ENCODE measurements at regions not wholly inside any gene's neighbourhood (a gene's known extent, or its start where the extent isn't known, plus 50 kb on each side); places are given as distances from the start of the nearest gene placed in this dataset.

DNA sequence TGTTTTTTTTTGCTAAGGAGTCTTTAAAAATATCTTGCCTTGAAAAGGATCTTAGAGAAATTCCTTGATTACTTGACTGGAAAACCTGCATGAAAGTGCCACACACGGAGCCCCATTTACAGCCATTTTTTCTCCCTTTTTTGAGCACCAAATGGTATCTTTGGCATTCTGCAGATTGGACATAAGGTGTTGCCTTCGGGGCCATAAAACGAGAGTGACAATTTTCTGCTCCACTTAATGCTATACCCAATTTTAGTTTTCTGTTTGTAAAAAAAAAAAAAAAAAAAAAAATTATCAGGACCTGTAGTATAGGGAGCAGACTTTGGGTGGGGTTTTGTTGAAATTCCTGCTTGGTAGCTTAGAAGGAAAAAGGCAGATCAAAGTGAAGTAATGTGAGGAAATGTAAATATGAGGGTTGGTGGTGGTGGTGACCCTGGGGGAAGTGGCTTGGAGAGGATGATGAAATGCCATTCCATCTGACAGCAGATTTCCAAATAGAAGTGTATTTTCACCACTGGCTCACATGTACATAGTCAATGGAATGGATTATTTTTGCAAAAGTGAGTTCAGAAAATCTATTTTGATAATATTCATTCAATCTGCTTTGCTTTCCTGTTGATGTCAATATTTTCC lies 212.1 kb upstream of the SOX4 start:
- DNase-seq (ENCODE audit: low spot score): no peak

DNA sequence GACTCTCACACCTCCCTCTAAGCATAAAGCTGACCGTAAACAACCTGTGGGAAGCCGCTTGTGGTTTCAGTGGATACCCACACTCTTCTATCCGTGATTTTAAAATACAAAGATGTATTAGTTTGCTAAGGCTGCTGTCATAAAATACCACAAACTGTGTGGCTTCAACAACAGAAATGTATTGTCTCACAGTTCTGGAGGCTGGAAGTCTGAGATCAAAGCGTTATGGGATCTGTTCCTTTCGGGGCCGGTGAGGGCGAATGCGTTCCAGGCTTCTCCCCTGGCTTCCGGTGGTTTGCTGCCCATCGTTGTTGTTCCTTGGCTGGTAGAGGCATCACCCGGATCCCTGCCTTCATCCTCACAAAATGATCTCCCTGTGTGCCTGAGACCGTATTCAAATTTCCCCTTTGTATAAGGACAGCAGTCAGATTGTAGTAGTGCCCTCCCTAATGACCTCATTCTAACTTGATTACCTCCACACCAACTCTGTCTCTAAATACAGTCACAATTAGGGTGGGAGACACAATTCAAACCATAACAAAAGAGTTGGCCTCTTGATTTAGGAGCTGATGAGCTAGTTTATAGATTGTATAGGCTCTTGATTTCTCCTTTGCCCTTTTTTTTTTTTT lies 210.6 kb upstream of the SOX4 start:
- DNase-seq (ENCODE audit: low spot score): no peak

DNA sequence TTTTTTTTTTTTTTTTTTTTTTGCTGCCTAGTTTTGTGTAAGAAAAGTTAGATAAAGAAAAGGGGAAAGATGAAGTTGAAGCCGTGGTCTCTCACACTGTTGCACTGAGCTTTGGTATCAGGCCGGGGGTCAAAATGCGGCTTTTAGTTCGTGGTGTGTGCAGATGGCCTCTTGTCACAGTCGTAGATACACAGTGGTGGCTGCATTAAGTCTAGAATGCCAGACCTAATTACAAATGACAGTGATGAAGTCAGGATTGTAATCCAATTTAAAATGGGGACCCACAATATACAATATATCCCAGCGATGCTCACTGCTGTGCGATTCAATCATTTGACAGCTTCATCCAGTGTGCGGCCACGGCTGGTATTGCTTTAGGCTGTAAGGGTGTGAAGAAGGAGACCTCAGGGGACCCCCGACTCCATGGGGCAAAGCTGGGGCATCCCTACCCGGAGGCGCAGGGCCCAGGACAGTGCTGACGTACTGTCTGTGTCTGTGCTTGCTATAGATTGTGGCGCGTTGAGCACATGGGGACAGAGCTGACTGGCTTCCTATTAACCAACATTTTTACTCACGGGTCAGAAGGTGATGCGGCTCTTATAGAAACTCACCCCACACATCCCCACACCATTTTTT lies 210.0 kb upstream of the SOX4 start:
- no peak for DNase-seq (ENCODE audit: low spot score)

DNA sequence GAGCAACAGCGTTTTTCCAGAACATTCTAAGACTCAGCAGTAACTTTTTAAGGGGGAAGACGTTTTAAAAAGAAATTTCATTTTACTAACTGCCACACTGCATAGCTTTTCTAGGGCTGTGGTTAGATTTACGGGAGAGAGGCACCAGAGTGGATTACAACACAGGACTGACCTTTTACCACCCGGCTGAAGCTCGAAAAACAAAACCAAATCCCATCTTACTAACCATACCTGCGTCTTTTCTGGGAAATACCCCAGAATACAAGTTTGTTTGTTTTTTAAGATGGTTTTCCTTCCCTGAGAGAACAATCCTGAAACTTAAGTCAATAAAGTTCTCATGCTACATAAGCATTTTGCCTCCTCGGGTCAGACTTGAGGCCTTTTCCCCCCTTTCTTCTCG lies 209.3 kb upstream of the SOX4 start:
- no peak for DNase-seq (ENCODE audit: low spot score)

DNA sequence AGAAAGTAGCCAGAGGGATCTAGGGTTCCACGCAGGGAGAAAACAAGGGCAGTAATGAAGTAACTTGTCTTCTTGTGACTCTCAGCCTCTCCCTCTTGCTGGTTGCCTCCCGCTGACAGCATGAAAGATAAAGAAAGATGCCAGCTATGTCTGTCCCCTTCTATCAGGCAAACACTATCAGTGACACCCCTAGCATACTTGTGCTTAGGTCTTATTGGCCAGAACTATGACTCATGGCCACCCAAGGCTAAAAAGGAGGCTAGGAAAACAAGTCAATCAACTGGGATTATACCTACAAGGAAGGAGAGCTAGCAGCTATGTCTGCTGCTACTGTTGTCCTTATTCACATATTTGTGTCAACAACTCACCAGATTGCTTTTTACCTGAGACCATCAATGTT lies 206.8 kb upstream of the SOX4 start:
- no peak for DNase-seq (ENCODE audit: low spot score)

DNA sequence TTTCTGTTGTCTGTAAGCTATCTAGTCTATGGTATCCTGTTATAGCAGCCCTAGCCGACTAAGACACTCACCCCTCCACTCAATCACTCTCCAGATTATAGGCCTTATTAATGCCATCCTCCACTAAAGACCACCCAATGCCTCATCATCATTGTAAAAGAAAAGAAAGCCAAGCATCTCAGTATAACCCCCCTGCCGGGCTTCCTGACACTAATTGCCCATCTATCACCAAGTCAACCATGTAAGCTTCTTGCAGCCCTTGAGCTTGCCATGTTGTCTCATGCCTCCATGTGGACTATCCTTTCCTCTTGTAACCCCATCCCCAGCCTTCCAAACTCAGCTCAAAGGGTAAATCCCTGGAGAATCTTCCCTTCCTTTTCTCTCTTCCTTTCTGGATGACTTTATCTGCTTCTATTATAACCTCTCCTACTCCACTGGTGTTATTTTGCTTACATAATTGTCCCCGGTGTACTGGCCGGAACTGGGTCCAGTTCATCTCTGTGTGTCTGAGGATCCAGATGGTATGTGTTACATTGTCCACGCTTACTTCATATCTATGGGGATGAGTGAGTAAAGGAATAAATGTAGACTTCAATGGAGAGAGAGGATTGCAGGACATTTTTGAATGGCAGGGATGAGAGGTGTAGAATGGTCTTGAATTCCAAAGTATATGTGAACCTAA lies 202.9 kb upstream of the SOX4 start:
- no peak for DNase-seq (ENCODE audit: low spot score)

DNA sequence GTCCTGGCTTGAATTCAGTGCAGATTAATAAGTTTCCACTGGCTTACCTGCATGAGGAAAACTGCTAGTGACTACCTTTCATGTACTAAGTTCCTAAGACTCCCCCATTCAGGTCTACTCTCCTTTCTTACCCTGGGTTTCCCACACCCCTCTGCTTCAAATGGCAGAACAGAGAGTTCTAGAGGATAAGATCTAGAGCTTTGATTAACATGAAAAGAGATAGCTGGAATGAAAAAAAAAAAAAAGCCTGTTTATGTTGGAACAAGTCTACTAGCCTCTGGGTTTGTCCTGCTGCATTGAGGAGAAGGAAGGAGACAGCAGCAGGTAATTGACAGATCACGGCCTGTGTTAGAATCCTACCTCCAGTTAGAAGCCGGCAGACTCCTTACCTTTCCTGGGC lies 201.4 kb upstream of the SOX4 start:
- no peak for DNase-seq (ENCODE audit: low spot score)

DNA sequence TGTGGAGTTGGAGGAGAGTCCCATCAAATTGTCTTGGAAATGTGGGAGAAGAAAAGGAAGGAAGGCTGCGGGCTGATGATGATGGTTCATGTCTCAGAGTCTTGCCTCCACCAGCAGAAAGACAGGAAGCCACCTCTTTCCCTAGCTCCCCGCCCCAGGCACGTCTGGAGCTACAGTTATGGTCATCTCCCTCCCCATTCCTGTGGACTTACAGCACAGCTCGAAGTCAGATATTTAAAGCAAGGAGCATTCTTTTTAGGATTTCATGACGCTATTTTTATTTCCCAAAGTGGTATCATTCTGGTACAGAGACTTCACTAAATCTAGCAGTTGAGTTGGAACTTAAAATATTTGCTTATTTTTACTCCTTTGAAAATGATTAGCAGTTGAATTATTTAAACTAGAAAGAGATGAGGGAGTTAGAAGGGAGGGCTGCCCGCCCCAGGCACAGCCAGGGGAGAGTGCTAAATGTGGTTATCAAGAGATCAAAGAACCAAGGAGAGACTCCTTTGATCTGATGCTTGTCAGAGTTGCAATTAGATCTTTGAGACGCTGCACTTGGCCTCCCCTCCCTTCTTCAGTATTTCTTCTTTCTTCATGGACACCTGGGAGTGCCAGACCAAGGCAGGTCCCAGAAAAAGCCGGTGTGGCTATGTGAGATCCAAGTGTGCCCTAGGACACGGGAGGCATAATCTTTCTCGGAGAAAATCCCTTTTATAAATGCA lies 199.9 kb upstream of the SOX4 start:
- no peak for DNase-seq (ENCODE audit: low spot score)

DNA sequence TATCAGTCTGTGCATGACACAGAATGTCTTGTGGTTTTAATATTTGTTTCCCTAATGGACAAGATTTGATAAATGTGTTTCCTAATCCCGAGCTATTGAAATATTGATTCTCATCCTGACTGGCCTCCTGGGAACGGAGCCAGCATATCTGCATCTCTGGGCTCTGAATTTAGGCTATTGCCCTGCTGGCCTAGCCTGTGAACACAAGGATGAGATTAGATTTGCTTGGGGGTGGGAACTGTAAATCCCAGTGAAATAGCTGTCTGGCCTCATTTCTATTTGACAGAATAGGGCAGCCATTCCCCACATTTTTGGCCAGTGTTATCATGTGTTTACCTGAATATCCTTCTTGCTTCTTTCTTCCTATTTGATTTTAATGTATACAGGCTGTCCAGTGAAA lies 198.4 kb upstream of the SOX4 start:
- no peak for DNase-seq (ENCODE audit: low spot score)

DNA sequence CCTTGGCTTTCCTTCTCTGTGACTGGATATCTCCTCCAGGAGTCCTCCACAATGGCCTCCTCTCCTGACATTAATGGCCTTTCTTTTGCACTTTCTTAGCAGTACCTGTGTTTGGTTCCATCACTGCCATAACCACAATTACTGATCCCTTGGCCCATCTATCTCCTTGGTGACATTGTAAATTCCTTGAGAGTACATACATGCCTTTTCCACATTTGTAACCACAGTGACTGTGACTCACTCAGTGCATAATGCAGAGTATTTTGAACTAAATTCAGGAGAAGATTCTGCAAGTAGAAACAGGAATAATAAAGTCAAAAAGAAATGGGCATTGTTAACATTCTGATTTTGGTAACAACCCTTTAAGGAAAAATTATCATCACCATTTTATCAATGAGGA lies 197.2 kb upstream of the SOX4 start:
- DNase-seq (ENCODE audit: low spot score): no peak

DNA sequence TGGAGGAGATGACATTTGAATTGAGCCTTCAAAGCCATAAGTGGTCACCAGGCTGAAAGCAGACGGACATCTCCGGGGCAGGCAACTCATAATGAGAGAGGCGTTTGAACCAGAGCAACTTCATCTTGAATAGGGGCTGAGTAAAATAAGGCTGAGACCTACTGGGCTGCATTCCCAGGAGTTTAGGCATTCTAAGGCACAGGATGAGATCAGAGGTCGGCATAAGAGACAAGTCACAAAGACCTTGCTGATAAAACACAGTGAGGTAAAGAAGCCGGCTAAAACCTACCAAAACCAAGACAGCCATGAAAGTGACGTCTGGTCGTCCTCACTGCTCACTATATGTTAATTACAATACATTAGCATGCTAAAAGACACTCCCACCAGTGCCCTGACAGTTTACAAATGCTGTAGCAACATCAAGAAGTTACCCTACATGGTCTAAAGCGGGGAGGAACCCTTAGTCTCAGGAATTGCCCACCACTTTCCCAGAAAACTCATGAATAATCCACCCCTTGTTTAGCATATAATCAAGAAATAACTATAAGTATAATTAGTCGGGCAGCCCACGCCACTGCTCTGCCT lies 194.7 kb upstream of the SOX4 start:
- no peak for DNase-seq (ENCODE audit: low spot score)

DNA sequence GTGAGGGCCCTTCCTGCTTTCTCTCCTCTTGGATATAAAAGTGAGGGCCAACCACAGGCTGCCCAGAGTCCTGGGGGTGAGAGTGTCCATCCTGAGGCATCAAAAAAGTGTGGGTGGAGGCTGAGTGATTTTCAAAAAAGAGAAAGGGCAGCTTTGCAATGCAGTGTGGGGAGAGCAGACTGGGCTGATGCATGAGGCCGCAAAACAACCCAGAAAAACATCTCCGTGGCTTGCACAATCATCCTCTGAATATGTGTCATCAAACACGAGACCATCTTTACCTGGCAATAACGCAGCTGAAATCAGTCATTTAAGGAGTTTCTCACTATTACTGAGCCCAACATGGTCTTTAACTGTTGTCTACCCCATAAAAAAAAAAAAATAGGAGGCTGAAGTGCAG lies 191.2 kb upstream of the SOX4 start:
- DNase-seq (ENCODE audit: low spot score): no peak

DNA sequence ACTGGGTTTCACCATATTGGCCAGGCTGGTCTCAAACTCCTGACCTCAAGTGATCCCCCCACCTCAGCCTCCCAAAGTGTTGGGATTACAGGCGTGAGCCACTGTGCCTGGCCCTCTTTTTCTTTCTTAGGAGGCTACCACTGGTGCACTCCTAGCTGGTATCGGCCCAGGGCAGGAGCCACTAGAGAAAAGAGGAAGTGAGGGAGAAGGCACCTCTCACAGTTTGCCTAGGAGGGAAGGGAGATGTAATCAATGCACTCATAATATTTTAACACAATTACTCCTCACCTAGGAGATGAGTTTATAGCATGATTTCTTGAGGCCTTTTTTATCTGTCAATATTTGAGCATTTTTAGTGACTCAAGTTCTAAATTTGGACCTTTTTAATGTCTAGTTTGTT lies 189.0 kb upstream of the SOX4 start:
- no peak for DNase-seq (ENCODE audit: low spot score)

DNA sequence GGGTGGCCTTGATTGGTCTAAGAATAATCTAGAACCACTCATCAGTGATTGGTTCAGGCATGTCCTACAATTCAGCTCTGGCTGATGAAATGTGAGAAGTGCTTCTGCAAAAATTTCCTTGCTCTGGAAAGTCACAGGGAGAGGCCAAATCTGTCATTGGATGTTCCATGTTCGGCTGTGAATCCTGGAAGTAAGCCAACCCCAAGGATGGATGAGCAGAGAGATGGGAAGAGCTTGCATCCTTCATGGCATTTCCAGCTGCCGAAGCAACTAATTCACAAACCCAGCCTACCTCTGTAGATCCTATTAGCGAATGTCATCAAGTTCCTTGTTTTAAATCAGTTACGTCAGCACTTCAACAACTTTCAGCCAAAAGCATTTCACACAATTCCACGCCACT lies 187.2 kb upstream of the SOX4 start:
- DNase-seq (ENCODE audit: low spot score): no peak

DNA sequence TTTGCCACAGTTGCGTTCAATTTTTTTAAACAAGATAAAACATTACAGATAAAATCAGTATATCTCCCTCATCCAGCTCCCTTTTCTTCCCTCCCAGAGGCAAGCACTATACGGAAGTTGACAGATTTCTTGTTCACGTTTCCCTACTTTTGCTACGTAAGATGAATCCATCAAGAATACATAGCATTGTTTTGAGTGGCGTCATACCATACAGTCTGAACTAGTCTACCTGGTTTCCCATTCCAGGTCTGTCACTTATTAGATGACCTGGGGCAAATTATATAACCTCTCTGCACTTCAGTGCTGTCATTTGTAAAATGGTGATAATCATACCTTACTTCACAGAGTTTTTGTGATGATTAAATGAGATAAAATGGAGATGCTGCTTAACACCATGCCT lies 184.3 kb upstream of the SOX4 start:
- no peak for DNase-seq (ENCODE audit: low spot score)

DNA sequence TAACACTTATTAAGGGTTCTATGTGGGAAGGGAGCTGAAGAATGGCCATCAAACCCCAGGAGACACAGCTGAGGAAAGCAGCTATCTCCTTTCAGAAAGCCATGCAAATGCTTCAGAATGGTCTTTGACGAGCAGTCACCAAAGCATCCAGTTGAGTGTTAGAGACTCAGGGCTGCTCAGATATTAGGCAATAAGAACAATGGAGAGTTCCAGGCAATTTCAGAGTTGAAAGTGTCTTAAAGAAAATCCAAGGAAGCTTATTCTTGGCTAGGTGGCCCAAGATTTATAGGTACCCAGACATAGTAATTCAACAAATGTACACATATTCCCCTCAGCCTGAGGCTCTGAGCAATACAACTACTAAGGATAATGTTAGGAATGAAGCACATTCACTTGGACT lies 180.1 kb upstream of the SOX4 start:
- no peak for DNase-seq (ENCODE audit: low spot score)

DNA sequence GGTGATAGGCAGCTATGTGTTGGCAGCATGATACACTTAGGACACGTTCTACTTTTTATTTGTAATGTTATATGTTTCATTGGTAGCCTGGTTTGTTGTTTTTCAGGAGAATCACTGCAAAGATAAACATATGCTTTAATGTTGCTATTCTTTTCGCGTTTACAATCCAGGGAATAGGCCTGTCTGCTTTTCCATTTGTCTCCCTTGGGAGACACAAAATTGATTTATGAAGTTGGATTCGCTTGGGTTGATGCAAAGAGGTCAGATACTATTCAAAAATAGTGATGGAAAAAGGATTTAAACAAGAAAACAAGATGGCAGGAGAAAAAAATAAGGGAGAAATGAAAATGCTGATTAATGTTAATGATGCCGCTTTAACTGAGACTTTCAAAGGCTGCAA lies 179.5 kb upstream of the SOX4 start:
- DNase-seq (ENCODE audit: low spot score): no peak

DNA sequence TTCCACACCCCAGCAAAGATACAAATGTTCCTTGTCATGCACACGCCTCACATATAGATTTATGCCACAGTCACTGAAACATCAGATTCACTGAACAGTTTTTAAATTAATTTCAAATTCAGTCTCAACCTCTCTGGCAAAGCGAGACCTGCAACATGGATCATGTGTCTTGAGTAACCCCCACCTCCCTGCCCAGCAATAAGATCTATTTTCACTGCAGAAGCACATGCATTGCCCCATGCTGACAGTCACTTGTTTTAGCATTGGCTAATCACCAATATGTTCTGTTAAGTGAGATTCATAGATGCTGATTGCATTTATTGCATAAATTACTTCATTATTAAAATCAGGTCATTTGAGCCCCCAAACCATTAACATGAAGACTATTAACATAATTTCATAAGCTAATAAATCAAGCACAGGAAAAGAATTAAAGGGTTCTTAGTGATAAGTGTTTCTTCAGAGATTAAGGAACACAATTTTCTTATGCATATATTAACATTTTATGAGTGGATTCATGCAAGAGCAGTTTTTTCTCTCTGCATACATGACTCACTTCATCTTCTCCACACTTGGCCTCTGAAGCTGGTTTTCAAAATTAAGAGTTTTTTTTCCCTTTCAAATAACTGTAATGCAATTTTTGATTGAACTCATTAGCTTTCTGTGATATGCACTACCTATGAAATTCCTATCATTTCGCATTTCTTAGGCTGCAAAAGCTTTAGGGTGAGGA lies 173.2 kb upstream of the SOX4 start:
- DNase-seq (ENCODE audit: low spot score): no peak

DNA sequence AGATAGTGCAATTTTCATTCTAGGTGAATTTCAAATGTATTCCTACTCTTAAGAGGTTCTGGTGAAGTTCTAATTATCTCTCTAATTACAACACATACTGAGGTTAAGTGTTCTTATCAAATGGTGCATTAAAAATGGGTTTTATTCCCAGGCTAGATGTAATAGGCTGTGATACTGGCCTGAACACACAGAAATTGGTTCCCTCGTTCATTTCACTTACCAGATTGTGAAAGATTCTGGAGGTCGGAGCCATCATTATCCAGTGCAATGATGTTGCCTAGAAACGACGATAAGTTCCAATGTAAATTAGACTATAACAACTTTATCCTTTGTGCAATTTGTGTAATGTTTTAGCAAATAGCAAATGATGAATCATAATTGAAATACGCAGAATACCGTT lies 172.6 kb upstream of the SOX4 start:
- DNase-seq (ENCODE audit: low spot score): no peak

DNA sequence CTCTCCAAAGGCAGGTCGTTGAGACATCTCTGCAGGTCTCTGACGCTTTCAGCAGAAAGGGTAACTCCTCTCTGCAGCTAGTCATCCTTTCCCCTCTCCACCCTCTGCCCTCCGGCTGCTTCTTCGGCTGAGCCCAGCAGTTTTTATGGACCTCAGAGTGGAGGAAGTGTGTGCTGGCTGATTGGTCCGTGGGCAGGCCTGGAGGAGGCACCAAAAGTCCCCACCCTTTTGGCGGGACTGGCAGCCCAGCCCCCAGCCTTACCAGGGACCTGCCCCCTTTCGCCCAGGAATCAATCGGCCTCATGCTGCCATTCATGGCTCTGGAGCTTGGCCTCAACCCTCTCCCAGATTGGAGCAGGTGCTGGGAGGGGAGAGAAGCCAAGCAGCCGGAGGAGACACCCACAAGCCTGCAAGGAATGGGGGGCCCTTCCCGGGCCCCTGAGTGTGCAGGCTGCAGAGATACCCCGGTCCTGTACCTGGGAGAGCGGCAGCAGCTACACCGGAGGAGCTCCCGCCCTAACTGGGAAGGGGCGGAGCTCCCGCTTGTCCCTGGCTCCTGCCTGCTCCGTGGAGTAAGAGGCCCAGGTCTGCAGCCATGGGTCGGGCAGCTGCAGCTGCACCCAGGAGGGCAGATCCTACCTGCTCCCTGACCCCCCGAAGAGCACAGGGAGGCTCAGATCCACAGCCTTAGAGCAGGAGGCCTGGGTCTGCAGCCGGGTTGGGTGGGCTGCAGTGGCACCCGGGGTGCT lies 170.3 kb upstream of the SOX4 start:
- DNase-seq (ENCODE audit: low spot score): no peak

All from Ammon's horn (tissue), 1 donor.